H1 (cell line): ENCODE measurements at regions not wholly inside any gene's neighbourhood (a gene's known extent, or its start where the extent isn't known, plus 50 kb on each side); places are given as distances from the start of the nearest gene placed in this dataset.
A peak's percentile ranks its signal among the peaks of the same experiment; 100 is the strongest.

Source experiments
- CTCF ChIA-PET: fragments of 300-600 bp; sonication (Branson Sonifier 250); formaldehyde crosslinking; loops from one replicate; lab custom pipeline; 2021; ENCODE audit not compliant: partially characterized antibody; lab: Charles Lee
- POLR2A ChIA-PET: fragments of 300-600 bp; sonication (Branson Sonifier 250); formaldehyde crosslinking; loops from one replicate; lab custom pipeline; 2021; ENCODE audit warnings: inconsistent platforms; ENCODE audit not compliant: partially characterized antibody; lab: Charles Lee
- DNase-seq, 2 experiments: peaks; one replicate each; pipeline versions ENCODE4 v3.0.0 to v3.0.0-alpha.2; 2010 to 2022; ENCODE audit warnings: low spot score in 2 of 2, low read depth in 1 of 2, mixed read lengths in 1 of 2
- FAIRE-seq: peaks from 2 replicates; lab custom pipeline; 2011; peaks lifted over from hg19 to GRCh38; lab: Jason Lieb, UNC
- H2AFZ ChIP-seq: 2 replicates; pipeline ENCODE4 v1.8.1; 2012; ENCODE audit warnings: low read length, inconsistent platforms
- H2AK5ac ChIP-seq: 2 replicates; pipeline ENCODE4 v1.6.1; 2013; ENCODE audit warnings: low read depth, low read length
- H2BK120ac ChIP-seq: replicated peaks from 2 replicates; pipeline ENCODE3; 2013; ENCODE audit warnings: low read depth, low read length, inconsistent platforms
- H2BK12ac ChIP-seq: 2 replicates; pipeline ENCODE4 v1.6.1; 2013; ENCODE audit warnings: low read depth, low read length
- H2BK15ac ChIP-seq: 2 replicates; pipeline ENCODE4 v1.6.1; 2013; ENCODE audit warnings: low read length
- H2BK20ac ChIP-seq: 2 replicates; pipeline ENCODE4 v1.6.1; 2013; ENCODE audit warnings: low read length
- H2BK5ac ChIP-seq: 2 replicates; pipeline ENCODE4 v1.6.1; 2013; ENCODE audit warnings: low read depth, low read length
- H3K14ac ChIP-seq: 2 replicates; pipeline ENCODE4 v1.6.1; 2013; ENCODE audit warnings: inconsistent platforms; ENCODE audit not compliant: insufficient read length
- H3K18ac ChIP-seq: 2 replicates; pipeline ENCODE4 v1.6.1; 2013; ENCODE audit warnings: low read length; ENCODE audit errors: extremely low read depth
- H3K23ac ChIP-seq: 2 replicates; pipeline ENCODE4 v1.6.1; 2013; ENCODE audit warnings: inconsistent platforms; ENCODE audit not compliant: insufficient read length
- H3K23me2 ChIP-seq: 2 replicates; pipeline ENCODE4 v1.6.1; 2013; ENCODE audit warnings: low read depth, low read length
- H3K27ac ChIP-seq: 2 replicates; pipeline ENCODE4 v1.6.1; 2011; ENCODE audit warnings: low read depth, low read length, inconsistent platforms
- H3K27me3 ChIP-seq, 4 experiments: replicated peaks in 1 of 4; 1 replicate in 1 of 4; 2 replicates in 3 of 4; pipeline versions ENCODE4 v1.6.1 to v1.8.1; 2011 to 2013; ENCODE audit warnings: low read length in 3 of 4, mild to moderate bottlenecking in 3 of 4, inconsistent platforms in 2 of 4, mixed read lengths in 2 of 4, moderate library complexity in 1 of 4; ENCODE audit not compliant: control insufficient read depth in 3 of 4, insufficient read depth in 3 of 4; ENCODE audit errors: extremely low read depth in 1 of 4
- H3K36me3 ChIP-seq, 4 experiments: 2 replicates each; pipeline versions ENCODE4 v1.6.1 to v1.8.1; 2011 to 2013; ENCODE audit warnings: mild to moderate bottlenecking in 4 of 4, low read length in 3 of 4, moderate library complexity in 2 of 4, control low read depth in 1 of 4, inconsistent platforms in 1 of 4; ENCODE audit not compliant: insufficient read depth in 4 of 4, control insufficient read depth in 2 of 4
- H3K4ac ChIP-seq: replicated peaks from 2 replicates; pipeline ENCODE3; 2013; ENCODE audit warnings: low read length, low read depth, mixed read lengths, inconsistent platforms; ENCODE audit not compliant: insufficient read length
- H3K4me1 ChIP-seq, 4 experiments: replicated peaks in 1 of 4; 1 replicate in 1 of 4; 2 replicates in 3 of 4; pipeline versions ENCODE4 v1.6.1 to v1.8.1; 2011 to 2013; ENCODE audit warnings: low read length in 3 of 4, inconsistent platforms in 2 of 4, mixed read lengths in 1 of 4; ENCODE audit not compliant: insufficient read depth in 4 of 4, control insufficient read depth in 3 of 4
- H3K4me2 ChIP-seq, 2 experiments: 2 replicates each; pipeline versions ENCODE4 v1.6.1 to v1.8.1; 2011 to 2013; ENCODE audit warnings: low read depth in 2 of 2, low read length in 2 of 2, control low read depth in 1 of 2, inconsistent platforms in 1 of 2, mild to moderate bottlenecking in 1 of 2; ENCODE audit not compliant: insufficient read depth in 1 of 2
- H3K4me3 ChIP-seq, 4 experiments: fragments of 200-600, 300-600 bp in 1 of 4; sonication (generic), shearing (Covaris generic), sonication (Bioruptor Twin) in 1 of 4; 2 replicates each; pipeline versions ENCODE4 v1.5.1 to v1.8.1; 2011 to 2016; ENCODE audit warnings: low read length in 4 of 4, low read depth in 3 of 4, control low read depth in 2 of 4, inconsistent platforms in 2 of 4, mild to moderate bottlenecking in 2 of 4, mixed read lengths in 1 of 4, moderate library complexity in 1 of 4; ENCODE audit not compliant: insufficient read depth in 2 of 4; ENCODE audit errors: extremely low read depth in 1 of 4
- H3K56ac ChIP-seq: replicated peaks from 2 replicates; pipeline ENCODE3; 2013; ENCODE audit warnings: low read depth, mild to moderate bottlenecking, mixed read lengths, low read length, inconsistent platforms; ENCODE audit not compliant: insufficient read length
- H3K79me1 ChIP-seq: 2 replicates; pipeline ENCODE4 v1.6.1; 2013; ENCODE audit warnings: low read depth, low read length, control low read depth
- H3K79me2 ChIP-seq, 2 experiments: 2 replicates each; pipeline versions ENCODE4 v1.6.1 to v1.8.1; 2012 to 2013; ENCODE audit warnings: low read length in 2 of 2, mild to moderate bottlenecking in 2 of 2, inconsistent platforms in 1 of 2; ENCODE audit not compliant: insufficient read depth in 2 of 2, control insufficient read depth in 1 of 2
- H3K9ac ChIP-seq, 4 experiments: replicated peaks in 1 of 4; 1 replicate in 1 of 4; 2 replicates in 3 of 4; pipeline versions ENCODE4 v1.6.1 to v1.8.1; 2011 to 2013; ENCODE audit warnings: low read depth in 3 of 4, low read length in 3 of 4, control low read depth in 2 of 4, mild to moderate bottlenecking in 2 of 4, moderate library complexity in 2 of 4, inconsistent platforms in 1 of 4; ENCODE audit errors: extremely low read depth in 1 of 4
- H3K9me3 ChIP-seq, 2 experiments: 2 replicates each; pipeline versions ENCODE4 v1.6.1 to v1.8.1; 2012 to 2013; ENCODE audit warnings: mild to moderate bottlenecking in 2 of 2, moderate library complexity in 2 of 2, control low read depth in 1 of 2, inconsistent platforms in 1 of 2, low read depth in 1 of 2, low read length in 1 of 2, mixed read lengths in 1 of 2; ENCODE audit not compliant: insufficient read depth in 2 of 2
- H4K20me1 ChIP-seq, 2 experiments: replicated peaks in 1 of 2; 2 replicates each; pipeline versions ENCODE3 to v1.8.1; 2011 to 2013; ENCODE audit warnings: inconsistent platforms in 2 of 2, low read length in 2 of 2, mild to moderate bottlenecking in 1 of 2; ENCODE audit not compliant: insufficient read depth in 2 of 2, control insufficient read depth in 1 of 2
- H4K5ac ChIP-seq: 2 replicates; pipeline ENCODE4 v1.6.1; 2013; ENCODE audit warnings: low read length, low read depth, mixed read lengths, inconsistent platforms; ENCODE audit not compliant: insufficient read length
- H4K8ac ChIP-seq: 2 replicates; pipeline ENCODE4 v1.8.0; 2013; ENCODE audit warnings: mild to moderate bottlenecking, moderate library complexity, low read length, inconsistent platforms; ENCODE audit not compliant: insufficient read depth; ENCODE audit errors: extremely low read depth
- H4K91ac ChIP-seq: replicated peaks from 2 replicates; pipeline ENCODE3; 2013; ENCODE audit warnings: low read length, mixed read lengths, inconsistent platforms; ENCODE audit not compliant: insufficient read length
- BCL11A ChIP-seq, 2 experiments: IDR thresholded peaks; one replicate each; pipeline ENCODE4 v1.6.1; 2011; ENCODE audit warnings: low read depth in 2 of 2, low read length in 2 of 2, mild to moderate bottlenecking in 2 of 2
- CBX5 ChIP-seq: fragments of 300-800, 300-1000 bp; sonication (generic); IDR thresholded peaks from 2 replicates; pipeline ENCODE4 v1.7.1; 2016; ENCODE audit warnings: antibody characterized with exemption, low read length, low read depth
- POLR2A ChIP-seq, 2 experiments: IDR thresholded peaks; 1 replicate in 1 of 2; 2 replicates in 1 of 2; pipeline ENCODE4 v1.6.1; 2011; ENCODE audit warnings: low read depth in 2 of 2, low read length in 2 of 2, mild to moderate bottlenecking in 2 of 2; ENCODE audit errors: control extremely low read depth in 1 of 2
- SP1 ChIP-seq: IDR thresholded peaks from 2 replicates; pipeline ENCODE4 v1.6.1; 2011; ENCODE audit warnings: low read depth, low read length
- WGBS, 2 experiments: shearing (Covaris generic) in 1 of 2; methylation state at CpG; one replicate each; pipeline versions ENCODE4 v1.1.6 to v1.1.7; 2013 to 2015; ENCODE audit warnings: low lambda C conversion rate in 2 of 2, mixed read lengths in 2 of 2, inconsistent platforms in 1 of 2, low coverage in 1 of 2, missing lambda C conversion rate in 1 of 2; ENCODE audit not compliant: insufficient replicate concordance in 2 of 2, insufficient coverage in 1 of 2, insufficient read length in 1 of 2; ENCODE audit errors: extremely low coverage in 1 of 2, missing lambda C conversion rate in 1 of 2; 5-methylcytosine and 5-hydroxymethylcytosine counted together
- TF ChIP-seq, protein P1 (sequence below): IDR thresholded peaks from 2 replicates; pipeline ENCODE4 v1.6.1; 2012; ENCODE audit warnings: low read length, inconsistent platforms

GRCh38 chr6:22221630-22222029 is 75.2 kb downstream of the PRL start:
- no peak overlapping the region for H4K8ac ChIP-seq
- no peaks in the 10 kb centered on the region; the same call in 1 of the 2 replicates for H3K79me1 ChIP-seq
- FAIRE-seq (peak; percentile 76), DNase-seq (peak in 1 of 2 experiments; percentile 17)
- no peak overlapping the region for H2AK5ac ChIP-seq
- ChIA-PET POLR2A (interaction anchor here (0.6 to 1.6 kb wide), 2 partner anchors 12 to 777 kb away, joined by 4 to 5 read pairs; no protein-coding TSS in a partner anchor), CTCF (interaction anchor here (0.9 to 2.1 kb wide), 2 partner anchors 10 to 15 kb away, joined by 3 to 4 read pairs; no protein-coding TSS in a partner anchor)
- 0 out of 2 replicates have a peak overlapping the region, but pooled peaks have one; percentile 1 for H3K27ac ChIP-seq
- no peak overlapping the region for H3K18ac ChIP-seq
- no peak overlapping the region for H2AFZ ChIP-seq
- H2BK12ac ChIP-seq, result no peak overlapping the region
- no peaks in the 10 kb centered on the region for H3K27me3 ChIP-seq
- no peak overlapping the region for H3K56ac ChIP-seq
- peaks cover 0 to 4% of the 10 kb centered on the region in 2 experiments; a peak in 1 of 4 replicates for H3K79me2 ChIP-seq
- no peak overlapping the region for H3K9ac ChIP-seq
- no peak overlapping the region for H2BK15ac ChIP-seq
- H3K9me3 ChIP-seq, result no peaks in the 10 kb centered on the region
- no peak overlapping the region for H2BK5ac ChIP-seq
- H3K36me3 ChIP-seq, result no peaks in the 10 kb centered on the region
- no peak overlapping the region for H2BK20ac ChIP-seq
- H3K4me2 ChIP-seq, result peak overlapping the region; percentile 39 to 52
- no peak overlapping the region for H4K91ac ChIP-seq
- H3K23me2 ChIP-seq, result no peaks in the 10 kb centered on the region; the same call in 1 of the 2 replicates
- no peak overlapping the region for H2BK120ac ChIP-seq
- H3K23ac ChIP-seq, result no peak overlapping the region
- H3K4me3 ChIP-seq, result peak overlapping the region in 2 of 4 experiments; percentile 20 to 58; a peak in 3 of 8 replicates
- 65% methylated on average over 3 of the region's 3 CpGs; no CpG with 5 or more reads in 1 of the 2 experiments for WGBS, 2 experiments
- no peaks in the 10 kb centered on the region for H4K20me1 ChIP-seq
- H3K14ac ChIP-seq, result no peak overlapping the region
- peaks cover 2 to 17% (median 4%) of the 10 kb centered on the region in 4 experiments; a peak in 5 of 7 replicates for H3K4me1 ChIP-seq
- peak overlapping the region; percentile 83 for H4K5ac ChIP-seq
- H3K4ac ChIP-seq, result no peak overlapping the region
- TF ChIP-seq CBX5 (no peak), BCL11A (IDR thresholded peaks at IDR 0.05; ENCODE audit: low read depth in 2 of 2, low read length in 2 of 2) (peak in 1 of 2 experiments; percentile 46), SP1 (peak; percentile 84), POLR2A (IDR thresholded peaks at IDR 0.05; ENCODE audit: control extremely low read depth in 1 of 2, low read depth in 2 of 2, low read length in 2 of 2) (no peak)
- TF ChIP-seq, protein P1, sequence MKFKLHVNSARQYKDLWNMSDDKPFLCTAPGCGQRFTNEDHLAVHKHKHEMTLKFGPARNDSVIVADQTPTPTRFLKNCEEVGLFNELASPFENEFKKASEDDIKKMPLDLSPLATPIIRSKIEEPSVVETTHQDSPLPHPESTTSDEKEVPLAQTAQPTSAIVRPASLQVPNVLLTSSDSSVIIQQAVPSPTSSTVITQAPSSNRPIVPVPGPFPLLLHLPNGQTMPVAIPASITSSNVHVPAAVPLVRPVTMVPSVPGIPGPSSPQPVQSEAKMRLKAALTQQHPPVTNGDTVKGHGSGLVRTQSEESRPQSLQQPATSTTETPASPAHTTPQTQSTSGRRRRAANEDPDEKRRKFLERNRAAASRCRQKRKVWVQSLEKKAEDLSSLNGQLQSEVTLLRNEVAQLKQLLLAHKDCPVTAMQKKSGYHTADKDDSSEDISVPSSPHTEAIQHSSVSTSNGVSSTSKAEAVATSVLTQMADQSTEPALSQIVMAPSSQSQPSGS, result no peak
